Suprapubic skin (tissue), 4 donors: ENCODE measurements at regions not wholly inside any gene's neighbourhood (a gene's known extent, or its start where the extent isn't known, plus 50 kb on each side); places are given as distances from the start of the nearest gene placed in this dataset.
"Not testable (repeated sequence)": the region's sequence is repeated elsewhere in the genome, so short reads cannot be mapped to it uniquely, and the experiment has no call there.

Experiments
- CTCF ChIP-seq, 2 donors: fragments of 200-600 bp in 1 of 2; fragments of 450-650 bp in 1 of 2; sonication (generic) in 1 of 2; IDR thresholded peaks; one replicate each; pipeline ENCODE4 v1.5.1; 2016 to 2019; ENCODE audit warnings: antibody characterized with exemption in 2 of 2, mild to moderate bottlenecking in 1 of 2, moderate library complexity in 1 of 2
- POLR2A ChIP-seq, 2 donors: fragments of 450-650 bp; IDR thresholded peaks; one replicate each; pipeline ENCODE4 v1.6.1; 2017; ENCODE audit warnings: antibody characterized with exemption in 2 of 2, mild to moderate bottlenecking in 2 of 2, moderate library complexity in 2 of 2
- POLR2AphosphoS5 ChIP-seq, 3 donors: sonication (generic); formaldehyde crosslinking; IDR thresholded peaks; one replicate each; pipeline ENCODE4 v1.6.1; 2017; ENCODE audit warnings: antibody characterized with exemption in 3 of 3

GRCh38 chr22:33989263-33989662 lies 69.0 kb upstream of the LARGE1 start:
- not testable (repeated sequence) for TF ChIP-seq CTCF, POLR2A, POLR2AphosphoS5 (IDR thresholded peaks at IDR 0.05)
